DOHH2 (cell line): ENCODE measurements at regions not wholly inside any gene's neighbourhood (a gene's known extent, or its start where the extent isn't known, plus 50 kb on each side); places are given as distances from the start of the nearest gene placed in this dataset.

ENCODE experiments used
- H3F3A ChIP-seq: fragments of 200-600 bp; sonication (generic), shearing (Covaris generic); 2 replicates; pipeline ENCODE4 v1.6.0; 2016; ENCODE audit warnings: antibody characterized with exemption, mild to moderate bottlenecking; ENCODE audit not compliant: control insufficient read depth, insufficient read depth
- H3K27ac ChIP-seq: fragments of 200-600 bp; sonication (generic); 2 replicates; pipeline ENCODE4 v1.5.1; 2014; ENCODE audit warnings: low read depth, mild to moderate bottlenecking, low read length, moderate library complexity
- H3K27me3 ChIP-seq: fragments of 200-600 bp; sonication (generic); 2 replicates; pipeline ENCODE4 v1.6.1; 2014; ENCODE audit warnings: mild to moderate bottlenecking, low read length, mixed read lengths; ENCODE audit not compliant: control insufficient read depth
- H3K36me3 ChIP-seq: fragments of 200-600 bp; sonication (generic); 2 replicates; pipeline ENCODE4 v1.6.1; 2014; ENCODE audit warnings: mild to moderate bottlenecking, low read length, moderate library complexity, mixed read lengths; ENCODE audit not compliant: control insufficient read depth
- H3K4me1 ChIP-seq: fragments of 200-600 bp; sonication (generic); 2 replicates; pipeline ENCODE4 v1.6.1; 2014; ENCODE audit warnings: mild to moderate bottlenecking, low read length, mixed read lengths; ENCODE audit not compliant: control insufficient read depth
- H3K4me2 ChIP-seq: fragments of 200-600 bp; sonication (generic); 2 replicates; pipeline ENCODE4 v1.6.0; 2014; ENCODE audit warnings: mild to moderate bottlenecking, low read length, moderate library complexity
- H3K4me3 ChIP-seq: fragments of 200-600 bp; sonication (generic); 2 replicates; pipeline ENCODE4 v1.5.1; 2014; ENCODE audit warnings: mild to moderate bottlenecking, low read length, mixed read lengths
- H3K79me2 ChIP-seq: fragments of 200-600 bp; sonication (generic); 2 replicates; pipeline ENCODE4 v1.6.1; 2014; ENCODE audit warnings: mild to moderate bottlenecking, low read length, mixed read lengths; ENCODE audit not compliant: control insufficient read depth
- H3K9me2 ChIP-seq: fragments of 200-600 bp; sonication (generic); replicated peaks from 2 replicates; pipeline ENCODE4 v1.6.1; 2014; ENCODE audit warnings: mild to moderate bottlenecking, low read length, mixed read lengths; ENCODE audit not compliant: control insufficient read depth
- H3K9me3 ChIP-seq: fragments of 200-600 bp; sonication (generic); 2 replicates; pipeline ENCODE4 v1.6.1; 2014; ENCODE audit warnings: antibody characterized with exemption, low read length, mixed read lengths; ENCODE audit not compliant: control insufficient read depth, insufficient read depth
- H4K20me1 ChIP-seq: fragments of 200-600 bp; sonication (generic); 2 replicates; pipeline ENCODE4 v1.6.0; 2014; ENCODE audit warnings: low read depth, mild to moderate bottlenecking, antibody characterized with exemption, low read length, moderate library complexity; ENCODE audit not compliant: control insufficient read depth, insufficient read depth
- EZH2phosphoT487 ChIP-seq: fragments of 200-600 bp; sonication (generic); IDR thresholded peaks from 2 replicates; pipeline ENCODE4 v1.6.1; 2017; ENCODE audit warnings: borderline replicate concordance, mild to moderate bottlenecking, antibody characterized with exemption, low read length, moderate library complexity, mixed read lengths
- TF ChIP-seq, protein P1 (sequence below): fragments of 200-600 bp; sonication (generic); IDR thresholded peaks from one replicate; pipeline ENCODE4 v1.5.1; 2014; ENCODE audit warnings: antibody characterized with exemption, mild to moderate bottlenecking, low read depth, low read length; ENCODE audit not compliant: poor library complexity, severe bottlenecking

DNA sequence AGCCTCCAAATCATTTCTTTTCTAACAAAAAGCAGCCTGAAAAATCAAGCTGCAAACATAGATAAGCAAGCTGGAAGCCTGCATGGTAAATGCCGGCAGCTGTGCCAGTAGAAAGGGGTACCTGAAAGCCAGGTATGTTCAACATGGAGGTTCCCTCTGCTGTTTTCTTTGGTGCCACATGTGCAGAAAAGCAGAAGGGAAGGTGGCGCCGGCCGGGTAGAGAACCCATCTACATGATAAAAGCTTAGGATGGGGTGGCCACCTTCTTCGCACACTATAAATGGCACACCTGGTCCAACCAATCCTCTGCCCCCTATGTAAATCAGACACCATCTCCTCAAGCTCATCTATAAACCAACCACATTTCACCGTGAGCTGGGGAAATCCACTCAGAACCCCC is 268.9 kb upstream of the IRX2 start:
- Histone ChIP-seq H3K4me1 (no peaks in the 10 kb centered on the region), H3K27ac (no peak overlapping the region), H3K79me2 (no peaks in the 10 kb centered on the region), H3K4me3 (no peak overlapping the region), H3K9me3 (peaks cover 9% of the 10 kb centered on the region; the same call in 1 of the 2 replicates), H3K27me3 (no peaks in the 10 kb centered on the region), H3K36me3 (no peaks in the 10 kb centered on the region), H3K9me2 (no peaks in the 10 kb centered on the region), H4K20me1 (no peaks in the 10 kb centered on the region), H3K4me2 (no peak overlapping the region), H3F3A (no peaks in the 10 kb centered on the region)
- TF ChIP-seq EZH2phosphoT487 = no peak
- TF ChIP-seq, protein P1, sequence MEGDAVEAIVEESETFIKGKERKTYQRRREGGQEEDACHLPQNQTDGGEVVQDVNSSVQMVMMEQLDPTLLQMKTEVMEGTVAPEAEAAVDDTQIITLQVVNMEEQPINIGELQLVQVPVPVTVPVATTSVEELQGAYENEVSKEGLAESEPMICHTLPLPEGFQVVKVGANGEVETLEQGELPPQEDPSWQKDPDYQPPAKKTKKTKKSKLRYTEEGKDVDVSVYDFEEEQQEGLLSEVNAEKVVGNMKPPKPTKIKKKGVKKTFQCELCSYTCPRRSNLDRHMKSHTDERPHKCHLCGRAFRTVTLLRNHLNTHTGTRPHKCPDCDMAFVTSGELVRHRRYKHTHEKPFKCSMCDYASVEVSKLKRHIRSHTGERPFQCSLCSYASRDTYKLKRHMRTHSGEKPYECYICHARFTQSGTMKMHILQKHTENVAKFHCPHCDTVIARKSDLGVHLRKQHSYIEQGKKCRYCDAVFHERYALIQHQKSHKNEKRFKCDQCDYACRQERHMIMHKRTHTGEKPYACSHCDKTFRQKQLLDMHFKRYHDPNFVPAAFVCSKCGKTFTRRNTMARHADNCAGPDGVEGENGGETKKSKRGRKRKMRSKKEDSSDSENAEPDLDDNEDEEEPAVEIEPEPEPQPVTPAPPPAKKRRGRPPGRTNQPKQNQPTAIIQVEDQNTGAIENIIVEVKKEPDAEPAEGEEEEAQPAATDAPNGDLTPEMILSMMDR = no peak

DNA sequence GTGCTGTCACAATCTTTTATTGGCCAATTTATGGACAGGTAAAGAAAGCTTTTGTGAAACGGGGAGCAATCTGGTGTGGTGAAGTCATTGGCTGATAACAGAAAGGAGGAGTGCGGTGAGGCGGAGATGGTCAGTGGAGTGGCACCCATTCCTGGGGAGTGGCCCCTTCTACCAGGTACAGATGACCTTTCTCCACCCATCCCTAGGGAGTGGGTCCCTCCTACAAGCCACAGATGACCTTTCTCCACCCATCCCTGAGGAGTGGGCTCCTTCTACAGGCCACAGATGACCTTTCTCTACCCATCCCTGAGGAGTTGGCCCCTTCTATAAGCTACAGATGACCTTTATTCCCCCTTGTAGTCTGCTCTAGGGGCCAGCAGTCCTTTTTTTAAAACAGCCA is 267.6 kb upstream of the IRX2 start:
- H3K27ac ChIP-seq = no peak overlapping the region
- no peaks in the 10 kb centered on the region for H3K79me2 ChIP-seq
- no peak overlapping the region for H3K4me2 ChIP-seq
- no peaks in the 10 kb centered on the region for H3K27me3 ChIP-seq
- TF ChIP-seq EZH2phosphoT487 = no peak
- TF ChIP-seq, protein P1 = no peak
- no peaks in the 10 kb centered on the region for H3K9me2 ChIP-seq
- no peaks in the 10 kb centered on the region for H3K36me3 ChIP-seq
- H4K20me1 ChIP-seq = no peaks in the 10 kb centered on the region
- no peak overlapping the region for H3K4me3 ChIP-seq
- H3K9me3 ChIP-seq = peaks cover 5% of the 10 kb centered on the region; the same call in 1 of the 2 replicates
- H3K4me1 ChIP-seq = no peaks in the 10 kb centered on the region
- no peaks in the 10 kb centered on the region for H3F3A ChIP-seq

DNA sequence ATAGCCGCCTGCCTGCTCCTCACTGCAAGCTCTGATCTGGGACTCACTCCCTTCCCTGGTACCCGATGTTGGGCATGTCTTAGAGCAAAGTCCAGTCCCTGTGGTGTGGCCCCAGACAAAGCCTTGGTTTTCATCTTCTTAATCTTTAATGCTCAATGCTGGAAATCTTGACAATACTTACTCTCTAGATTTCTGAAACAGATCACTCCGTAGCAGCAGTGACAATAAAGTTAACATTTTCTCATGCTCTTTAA is 260.2 kb upstream of the IRX2 start:
- H3K4me1 ChIP-seq = no peaks in the 10 kb centered on the region
- H3K36me3 ChIP-seq = no peaks in the 10 kb centered on the region
- no peak overlapping the region for H3K4me3 ChIP-seq
- no peak overlapping the region for H3K27ac ChIP-seq
- no peaks in the 10 kb centered on the region; the same call in 1 of the 2 replicates for H3K9me3 ChIP-seq
- TF ChIP-seq, protein P1 = no peak
- TF ChIP-seq EZH2phosphoT487 = no peak
- H3F3A ChIP-seq = no peaks in the 10 kb centered on the region
- H3K4me2 ChIP-seq = no peak overlapping the region
- no peaks in the 10 kb centered on the region for H3K9me2 ChIP-seq
- no peaks in the 10 kb centered on the region for H3K27me3 ChIP-seq
- no peaks in the 10 kb centered on the region for H3K79me2 ChIP-seq
- no peaks in the 10 kb centered on the region for H4K20me1 ChIP-seq
